Ascending aorta (tissue), 2 donors: ENCODE measurements at regions not wholly inside any gene's neighbourhood (a gene's known extent, or its start where the extent isn't known, plus 50 kb on each side); places are given as distances from the start of the nearest gene placed in this dataset.

Experiments
- DNase-seq, 2 donors: peaks; one replicate each; pipeline ENCODE4 v3.0.0-alpha.2; 2019; ENCODE audit warnings: low spot score in 2 of 2
- H3K27ac ChIP-seq, 2 donors: fragments of 200-600 bp; sonication (generic); one replicate each; pipeline ENCODE4 v1.5.1; 2016 to 2017; ENCODE audit warnings: mild to moderate bottlenecking in 1 of 2
- H3K27me3 ChIP-seq: fragments of 200-600 bp; sonication (generic); one replicate; pipeline ENCODE4 v1.5.1; 2017
- H3K36me3 ChIP-seq, 2 donors: fragments of 200-600 bp; sonication (generic); one replicate each; pipeline ENCODE4 v1.5.1; 2016
- H3K4me1 ChIP-seq, 2 donors: fragments of 200-600 bp; sonication (generic); one replicate each; pipeline ENCODE4 v1.5.1; 2016 to 2017; ENCODE audit warnings: mild to moderate bottlenecking in 1 of 2
- H3K4me3 ChIP-seq, 2 donors: fragments of 200-600 bp; sonication (generic); one replicate each; pipeline ENCODE4 v1.5.1; 2016 to 2017; ENCODE audit warnings: mild to moderate bottlenecking in 1 of 2
- H3K9me3 ChIP-seq, 2 donors: fragments of 200-600 bp; sonication (generic); one replicate each; pipeline ENCODE4 v1.5.1; 2016
- CTCF ChIP-seq, 3 experiments: fragments of 200-600 bp in 2 of 3; fragments of 450-650 bp in 1 of 3; sonication (generic) in 2 of 3; IDR thresholded peaks; one replicate each; pipeline ENCODE4 v1.5.1; 2016 to 2019; ENCODE audit warnings: antibody characterized with exemption in 3 of 3, mild to moderate bottlenecking in 1 of 3, moderate library complexity in 1 of 3
- intact Hi-C: fragments of 100-400 bp; cut with DNase I; formaldehyde crosslinking; loops from one replicate; pipeline ENCODE4 v1.15.1; 2023

- no peaks in the 10 kb centered on the region for H3K4me1 ChIP-seq
- no peaks in the 10 kb centered on the region for H3K9me3 ChIP-seq
- intact Hi-C loops = no loop called here
- no peaks in the 10 kb centered on the region for H3K27me3 ChIP-seq
- H3K27ac ChIP-seq = no peak overlapping the region
- H3K36me3 ChIP-seq = no peaks in the 10 kb centered on the region
- no peak for DNase-seq
- H3K4me3 ChIP-seq = no peak overlapping the region
- TF ChIP-seq CTCF (IDR thresholded peaks at IDR 0.05) = no peak
Measured at GRCh38 chr2:64787698-64788097, 134.0 kb upstream of the SERTAD2 start.

GRCh38 chr2:64789466-64790320 is 136.0 kb upstream of the SERTAD2 start:
- no peaks in the 10 kb centered on the region for H3K27me3 ChIP-seq
- H3K27ac ChIP-seq = no peak overlapping the region
- no peak for DNase-seq
- H3K36me3 ChIP-seq = no peaks in the 10 kb centered on the region
- H3K9me3 ChIP-seq = no peaks in the 10 kb centered on the region
- TF ChIP-seq CTCF (IDR thresholded peaks at IDR 0.05) = no peak
- intact Hi-C loops = no loop called here
- H3K4me1 ChIP-seq = no peaks in the 10 kb centered on the region
- no peak overlapping the region for H3K4me3 ChIP-seq

GRCh38 chr2:64792300-64792699 is 138.6 kb upstream of the SERTAD2 start:
- no peaks in the 10 kb centered on the region for H3K27me3 ChIP-seq
- no peaks in the 10 kb centered on the region for H3K9me3 ChIP-seq
- H3K4me1 ChIP-seq = no peaks in the 10 kb centered on the region
- no peaks in the 10 kb centered on the region for H3K36me3 ChIP-seq
- no peak overlapping the region for H3K27ac ChIP-seq
- intact Hi-C loops = no loop called here
- DNase-seq = no peak
- no peak for TF ChIP-seq CTCF (IDR thresholded peaks at IDR 0.05)
- no peak overlapping the region for H3K4me3 ChIP-seq

- H3K9me3 ChIP-seq = no peaks in the 10 kb centered on the region
- no peak overlapping the region for H3K27ac ChIP-seq
- no peak overlapping the region for H3K4me3 ChIP-seq
- H3K27me3 ChIP-seq = no peaks in the 10 kb centered on the region
- intact Hi-C loops = no loop called here
- no peak for DNase-seq
- H3K36me3 ChIP-seq = no peaks in the 10 kb centered on the region
- no peak for TF ChIP-seq CTCF (IDR thresholded peaks at IDR 0.05)
- H3K4me1 ChIP-seq = no peaks in the 10 kb centered on the region
Measured at GRCh38 chr2:64792995-64793639, 139.4 kb upstream of the SERTAD2 start.

GRCh38 chr2:64793701-64794100 is 140.0 kb upstream of the SERTAD2 start:
- Histone ChIP-seq H3K4me3 (no peak overlapping the region), H3K27me3 (no peaks in the 10 kb centered on the region), H3K4me1 (no peaks in the 10 kb centered on the region), H3K36me3 (no peaks in the 10 kb centered on the region), H3K27ac (no peak overlapping the region), H3K9me3 (no peaks in the 10 kb centered on the region)
- no peak for TF ChIP-seq CTCF (IDR thresholded peaks at IDR 0.05)
- DNase-seq = no peak
- intact Hi-C loops = no loop called here
